ENCODE measurements at regions not wholly inside any gene's neighbourhood (a gene's known extent, or its start where the extent isn't known, plus 50 kb on each side); places are given as distances from the start of the nearest gene placed in this dataset.
"Not testable (repeated sequence)": the region's sequence is repeated elsewhere in the genome, so short reads cannot be mapped to it uniquely, and the experiment has no call there.

GRCh38 chr4:31682796-31683195 lies 962.6 kb downstream of the PCDH7 start:
- no peak for DNase-seq

- no peak for DNase-seq
Observed at GRCh38 chr4:31687717-31688342, 967.7 kb downstream of the PCDH7 start.

- no peak for DNase-seq
Observed at GRCh38 chr4:31692399-31692940, 972.3 kb downstream of the PCDH7 start.

- DNase-seq: no peak
Observed at GRCh38 chr4:31701256-31701655, 981.1 kb downstream of the PCDH7 start.

- DNase-seq: no peak
Observed at GRCh38 chr4:31702326-31702725, 982.2 kb downstream of the PCDH7 start.

GRCh38 chr4:31714238-31714637 lies 994.1 kb downstream of the PCDH7 start:
- no peak for DNase-seq

- DNase-seq: no peak
Observed at GRCh38 chr4:31715302-31715701, 995.1 kb downstream of the PCDH7 start.

GRCh38 chr4:31727030-31727429 lies 1006.9 kb downstream of the PCDH7 start:
- DNase-seq: no peak

GRCh38 chr4:31735004-31735403 lies 1014.8 kb downstream of the PCDH7 start:
- no peak for DNase-seq

- DNase-seq: no peak
Observed at GRCh38 chr4:31737419-31737818, 1017.2 kb downstream of the PCDH7 start.

- no peak for DNase-seq
Observed at GRCh38 chr4:31741326-31741725, 1021.2 kb downstream of the PCDH7 start.

- no peak for DNase-seq
Observed at GRCh38 chr4:31748382-31748781, 1028.2 kb downstream of the PCDH7 start.

- DNase-seq: not testable (repeated sequence)
Observed at GRCh38 chr4:31750581-31750980, 1030.4 kb downstream of the PCDH7 start.

- no peak for DNase-seq
Observed at GRCh38 chr4:31755751-31756150, 1035.6 kb downstream of the PCDH7 start.

- no peak for DNase-seq
Observed at GRCh38 chr4:31768756-31769155, 1048.6 kb downstream of the PCDH7 start.

- no peak for DNase-seq
Observed at GRCh38 chr4:31783311-31783710, 1063.1 kb downstream of the PCDH7 start.

GRCh38 chr4:31784558-31784957 lies 1064.4 kb downstream of the PCDH7 start:
- DNase-seq: no peak

GRCh38 chr4:31787701-31788100 lies 1067.5 kb downstream of the PCDH7 start:
- DNase-seq: no peak

- no peak for DNase-seq
Observed at GRCh38 chr4:31788676-31789075, 1068.5 kb downstream of the PCDH7 start.

- no peak for DNase-seq
Observed at GRCh38 chr4:31791666-31792065, 1071.5 kb downstream of the PCDH7 start.

- no peak for DNase-seq
Observed at GRCh38 chr4:31793907-31794306, 1073.7 kb downstream of the PCDH7 start.

- not testable (repeated sequence) for DNase-seq
Observed at GRCh38 chr4:31797052-31797451, 1076.9 kb downstream of the PCDH7 start.

GRCh38 chr4:31803526-31804195 lies 1083.5 kb downstream of the PCDH7 start:
- no peak for DNase-seq

GRCh38 chr4:31807036-31807435 lies 1086.9 kb downstream of the PCDH7 start:
- no peak for DNase-seq

GRCh38 chr4:31844350-31844749 lies 1124.2 kb downstream of the PCDH7 start:
- no peak for DNase-seq
